Caki2 (cell line): ENCODE measurements at regions not wholly inside any gene's neighbourhood (a gene's known extent, or its start where the extent isn't known, plus 50 kb on each side); places are given as distances from the start of the nearest gene placed in this dataset.
"Not testable (repeated sequence)": the region's sequence is repeated elsewhere in the genome, so short reads cannot be mapped to it uniquely, and the experiment has no call there.

Experiments
- DNase-seq: peaks from one replicate; pipeline ENCODE4 v3.0.0-alpha.2; 2015; ENCODE audit warnings: low read depth
- in situ Hi-C: cut with HindIII; loops from 2 replicates; pipeline ENCODE4 v1.10.0; 2016; ENCODE audit warnings: low sequenced_read_pairs, low pct_unique_long_range_greater_than_20kb, mixed read lengths

- no peak for DNase-seq
- in situ Hi-C loops = no loop called here
Observed at GRCh38 chr7:119982884-119983283, 290.1 kb upstream of the KCND2 start.

GRCh38 chr7:119983468-119983867, 289.5 kb upstream of the KCND2 start:
- DNase-seq = no peak
- in situ Hi-C loops = no loop called here

GRCh38 chr7:119984247-119984646, 288.7 kb upstream of the KCND2 start:
- no peak for DNase-seq
- in situ Hi-C loops = no loop called here

- in situ Hi-C loops = no loop called here
Observed at GRCh38 chr7:119988401-119988800, 284.6 kb upstream of the KCND2 start.

GRCh38 chr7:119994928-119995327, 278.0 kb upstream of the KCND2 start:
- in situ Hi-C loops = no loop called here
- no peak for DNase-seq

More at GRCh38 chr7:119988401-119988800, 284.6 kb upstream of the KCND2 start:
- DNase-seq = no peak

- DNase-seq = no peak
- in situ Hi-C loops = no loop called here
Observed at GRCh38 chr7:119996634-119997033, 276.3 kb upstream of the KCND2 start.

GRCh38 chr7:119999738-120000475, 273.1 kb upstream of the KCND2 start:
- in situ Hi-C loops = no loop called here

GRCh38 chr7:120005720-120006119, 267.3 kb upstream of the KCND2 start:
- no peak for DNase-seq
- in situ Hi-C loops = no loop called here

More at GRCh38 chr7:119999738-120000475, 273.1 kb upstream of the KCND2 start:
- DNase-seq = no peak

GRCh38 chr7:120014301-120014700, 258.7 kb upstream of the KCND2 start:
- in situ Hi-C loops, DNase-seq: not testable (repeated sequence)

- in situ Hi-C loops = no loop called here
- DNase-seq = no peak
Observed at GRCh38 chr7:120014925-120015465, 258.0 kb upstream of the KCND2 start.

- in situ Hi-C loops = no loop called here
- no peak for DNase-seq
Observed at GRCh38 chr7:120021085-120021484, 251.9 kb upstream of the KCND2 start.

GRCh38 chr7:120023494-120024167, 249.3 kb upstream of the KCND2 start:
- in situ Hi-C loops = no loop called here
- no peak for DNase-seq

GRCh38 chr7:120028636-120029035, 244.3 kb upstream of the KCND2 start:
- in situ Hi-C loops = no loop called here
- no peak for DNase-seq

- DNase-seq = no peak
Observed at GRCh38 chr7:120030876-120031275, 242.1 kb upstream of the KCND2 start.

GRCh38 chr7:120033114-120033513, 239.9 kb upstream of the KCND2 start:
- peak; percentile 59 for DNase-seq
- in situ Hi-C loops = no loop called here

More at GRCh38 chr7:120030876-120031275, 242.1 kb upstream of the KCND2 start:
- in situ Hi-C loops = no loop called here

GRCh38 chr7:120039138-120039537, 233.8 kb upstream of the KCND2 start:
- in situ Hi-C loops = no loop called here
- no peak for DNase-seq

GRCh38 chr7:120041798-120042197, 231.2 kb upstream of the KCND2 start:
- in situ Hi-C loops = no loop called here
- no peak for DNase-seq

GRCh38 chr7:120043250-120043649, 229.7 kb upstream of the KCND2 start:
- in situ Hi-C loops = no loop called here
- no peak for DNase-seq

GRCh38 chr7:120052884-120053382, 220.0 kb upstream of the KCND2 start:
- in situ Hi-C loops = no loop called here
- DNase-seq = peak; percentile 86
